ENCODE measurements at regions not wholly inside any gene's neighbourhood (a gene's known extent, or its start where the extent isn't known, plus 50 kb on each side); places are given as distances from the start of the nearest gene placed in this dataset.
"Not testable (repeated sequence)": the region's sequence is repeated elsewhere in the genome, so short reads cannot be mapped to it uniquely, and the experiment has no call there.

- DNase-seq: no peak
- H3K4me3 ChIP-seq: no peak overlapping the region
- no peaks in the 10 kb centered on the region for H3K36me3 ChIP-seq
- H3K27me3 ChIP-seq: no peaks in the 10 kb centered on the region
- H3K9me3 ChIP-seq: no peaks in the 10 kb centered on the region
Measured at GRCh38 chr6:153984811-153985210, 54.2 kb upstream of the OPRM1 start.

GRCh38 chr6:153980171-153980570 lies 58.9 kb upstream of the OPRM1 start:
- Histone ChIP-seq H3K4me3 (no peak overlapping the region), H3K36me3 (no peaks in the 10 kb centered on the region), H3K27me3 (no peaks in the 10 kb centered on the region), H3K9me3 (no peaks in the 10 kb centered on the region)
- DNase-seq: no peak

- H3K9me3 ChIP-seq, DNase-seq: not testable (repeated sequence)
Measured at GRCh38 chr6:153978911-153979548, 60.0 kb upstream of the OPRM1 start.

GRCh38 chr6:153976921-153977693 lies 61.9 kb upstream of the OPRM1 start:
- no peak overlapping the region for H3K4me3 ChIP-seq
- no peaks in the 10 kb centered on the region for H3K36me3 ChIP-seq
- no peaks in the 10 kb centered on the region for H3K27me3 ChIP-seq
- DNase-seq: peak; percentile 87
- no peaks in the 10 kb centered on the region for H3K9me3 ChIP-seq

More at GRCh38 chr6:153978911-153979548, 60.0 kb upstream of the OPRM1 start:
- not testable (repeated sequence) for H3K27me3 ChIP-seq, H3K4me3 ChIP-seq, H3K36me3 ChIP-seq

- no peaks in the 10 kb centered on the region for H3K9me3 ChIP-seq
- H3K36me3 ChIP-seq: no peaks in the 10 kb centered on the region
- no peak for DNase-seq
- H3K4me3 ChIP-seq: no peak overlapping the region
- no peaks in the 10 kb centered on the region for H3K27me3 ChIP-seq
Measured at GRCh38 chr6:153966001-153966400, 73.0 kb upstream of the OPRM1 start.

GRCh38 chr6:153963352-153963751 lies 75.7 kb upstream of the OPRM1 start:
- no peak overlapping the region for H3K4me3 ChIP-seq
- H3K36me3 ChIP-seq: no peaks in the 10 kb centered on the region
- H3K9me3 ChIP-seq: no peaks in the 10 kb centered on the region
- no peaks in the 10 kb centered on the region for H3K27me3 ChIP-seq
- DNase-seq: no peak

- no peaks in the 10 kb centered on the region for H3K36me3 ChIP-seq
- H3K27me3 ChIP-seq: no peaks in the 10 kb centered on the region
Measured at GRCh38 chr6:153962555-153962954, 76.5 kb upstream of the OPRM1 start.

GRCh38 chr6:153960741-153961140 lies 78.3 kb upstream of the OPRM1 start:
- H3K9me3 ChIP-seq: no peaks in the 10 kb centered on the region
- H3K27me3 ChIP-seq: no peaks in the 10 kb centered on the region
- H3K36me3 ChIP-seq: no peaks in the 10 kb centered on the region
- DNase-seq: no peak
- no peak overlapping the region for H3K4me3 ChIP-seq

More at GRCh38 chr6:153962555-153962954, 76.5 kb upstream of the OPRM1 start:
- H3K9me3 ChIP-seq: no peaks in the 10 kb centered on the region
- no peak overlapping the region for H3K4me3 ChIP-seq
- DNase-seq: no peak

- DNase-seq: no peak
- no peaks in the 10 kb centered on the region for H3K9me3 ChIP-seq
- H3K4me3 ChIP-seq: no peak overlapping the region
- no peaks in the 10 kb centered on the region for H3K36me3 ChIP-seq
- H3K27me3 ChIP-seq: no peaks in the 10 kb centered on the region
Measured at GRCh38 chr6:153960281-153960680, 78.8 kb upstream of the OPRM1 start.

- no peaks in the 10 kb centered on the region for H3K27me3 ChIP-seq
- H3K4me3 ChIP-seq: no peak overlapping the region
- no peaks in the 10 kb centered on the region for H3K36me3 ChIP-seq
- H3K9me3 ChIP-seq: no peaks in the 10 kb centered on the region
- DNase-seq: no peak
Measured at GRCh38 chr6:153959276-153959675, 79.8 kb upstream of the OPRM1 start.

GRCh38 chr6:153958860-153959259 lies 80.2 kb upstream of the OPRM1 start:
- no peaks in the 10 kb centered on the region for H3K36me3 ChIP-seq
- no peak for DNase-seq
- H3K27me3 ChIP-seq: no peaks in the 10 kb centered on the region
- no peak overlapping the region for H3K4me3 ChIP-seq
- no peaks in the 10 kb centered on the region for H3K9me3 ChIP-seq

- H3K9me3 ChIP-seq: no peaks in the 10 kb centered on the region
- no peak overlapping the region for H3K4me3 ChIP-seq
Measured at GRCh38 chr6:153957394-153957793, 81.6 kb upstream of the OPRM1 start.

GRCh38 chr6:153956808-153957207 lies 82.2 kb upstream of the OPRM1 start:
- H3K27me3 ChIP-seq: no peaks in the 10 kb centered on the region
- DNase-seq: no peak
- H3K4me3 ChIP-seq: no peak overlapping the region
- H3K9me3 ChIP-seq: no peaks in the 10 kb centered on the region
- no peaks in the 10 kb centered on the region for H3K36me3 ChIP-seq

More at GRCh38 chr6:153957394-153957793, 81.6 kb upstream of the OPRM1 start:
- H3K27me3 ChIP-seq: no peaks in the 10 kb centered on the region
- no peak for DNase-seq
- no peaks in the 10 kb centered on the region for H3K36me3 ChIP-seq

GRCh38 chr6:153949616-153950015 lies 89.4 kb upstream of the OPRM1 start:
- Histone ChIP-seq H3K36me3 (no peaks in the 10 kb centered on the region), H3K9me3 (no peaks in the 10 kb centered on the region), H3K4me3 (no peak overlapping the region), H3K27me3 (no peaks in the 10 kb centered on the region)
- DNase-seq: no peak

GRCh38 chr6:153947808-153948447 lies 91.1 kb upstream of the OPRM1 start:
- Histone ChIP-seq H3K4me3 (no peak overlapping the region), H3K9me3 (no peaks in the 10 kb centered on the region), H3K27me3 (no peaks in the 10 kb centered on the region), H3K36me3 (no peaks in the 10 kb centered on the region)
- DNase-seq: peak; percentile 3

GRCh38 chr6:153944201-153944600 lies 94.8 kb upstream of the OPRM1 start:
- H3K27me3 ChIP-seq: no peaks in the 10 kb centered on the region
- H3K9me3 ChIP-seq: no peaks in the 10 kb centered on the region
- no peak for DNase-seq
- no peaks in the 10 kb centered on the region for H3K36me3 ChIP-seq
- no peak overlapping the region for H3K4me3 ChIP-seq

GRCh38 chr6:153942361-153942760 lies 96.7 kb upstream of the OPRM1 start:
- H3K4me3 ChIP-seq: no peak overlapping the region
- H3K36me3 ChIP-seq: no peaks in the 10 kb centered on the region
- H3K27me3 ChIP-seq: no peaks in the 10 kb centered on the region
- no peak for DNase-seq
- no peaks in the 10 kb centered on the region for H3K9me3 ChIP-seq

- H3K9me3 ChIP-seq: no peaks in the 10 kb centered on the region
- H3K27me3 ChIP-seq: no peaks in the 10 kb centered on the region
- H3K4me3 ChIP-seq: no peak overlapping the region
- H3K36me3 ChIP-seq: no peaks in the 10 kb centered on the region
- DNase-seq: no peak
Measured at GRCh38 chr6:153941768-153942167, 97.3 kb upstream of the OPRM1 start.

Measured in MG63 (cell line).